GM21528 (cell line): ENCODE measurements at regions not wholly inside any gene's neighbourhood (a gene's known extent, or its start where the extent isn't known, plus 50 kb on each side); places are given as distances from the start of the nearest gene placed in this dataset.
"Not testable (repeated sequence)": the region's sequence is repeated elsewhere in the genome, so short reads cannot be mapped to it uniquely, and the experiment has no call there.

Source experiments
- ATAC-seq: cut with Tn5 transposase; IDR thresholded peaks from one replicate; pipeline ENCODE4 v1.9.1; 2021; ENCODE audit warnings: mild to moderate bottlenecking, moderate library complexity; ENCODE audit not compliant: unreplicated experiment, low FRiP score

DNA sequence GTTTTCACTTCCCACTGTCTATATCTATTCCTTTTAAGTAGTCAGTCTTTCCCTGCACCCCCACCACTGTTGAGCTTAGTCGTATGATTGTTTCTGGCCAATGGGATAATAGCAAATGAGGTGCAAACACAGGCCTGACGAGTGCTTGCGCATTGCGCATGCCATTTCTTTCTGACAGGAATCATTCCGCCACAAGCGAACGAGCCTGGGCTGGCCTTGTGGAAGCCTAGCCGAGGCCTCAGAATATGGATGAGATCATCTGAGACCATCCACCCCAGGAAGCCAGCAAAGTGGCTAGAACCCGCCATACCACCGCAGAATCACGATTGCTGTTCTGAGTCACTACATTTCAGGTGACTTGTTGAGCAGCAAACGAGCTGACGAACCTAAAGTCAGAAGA is 52.2 kb upstream of the PRL start:
- no peak for ATAC-seq

DNA sequence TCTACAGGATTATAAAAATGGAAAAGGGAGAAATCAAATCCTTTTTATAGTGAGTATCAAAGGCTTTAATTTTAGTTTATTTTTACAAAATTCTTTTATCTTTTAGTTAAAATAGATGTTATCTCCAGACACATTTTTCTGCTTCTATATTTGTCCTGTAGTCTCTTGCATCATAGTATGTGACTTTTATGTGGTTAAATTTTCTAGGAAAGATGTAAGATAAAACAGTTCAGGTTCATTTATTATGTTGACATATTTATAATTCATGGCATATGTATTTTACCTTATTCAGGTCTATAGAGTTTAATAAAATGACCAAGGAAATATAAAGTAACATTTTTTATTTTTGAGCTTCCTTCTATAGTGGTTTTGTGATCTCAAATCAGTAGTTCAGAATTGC is 52.7 kb upstream of the PRL start:
- no peak for ATAC-seq

DNA sequence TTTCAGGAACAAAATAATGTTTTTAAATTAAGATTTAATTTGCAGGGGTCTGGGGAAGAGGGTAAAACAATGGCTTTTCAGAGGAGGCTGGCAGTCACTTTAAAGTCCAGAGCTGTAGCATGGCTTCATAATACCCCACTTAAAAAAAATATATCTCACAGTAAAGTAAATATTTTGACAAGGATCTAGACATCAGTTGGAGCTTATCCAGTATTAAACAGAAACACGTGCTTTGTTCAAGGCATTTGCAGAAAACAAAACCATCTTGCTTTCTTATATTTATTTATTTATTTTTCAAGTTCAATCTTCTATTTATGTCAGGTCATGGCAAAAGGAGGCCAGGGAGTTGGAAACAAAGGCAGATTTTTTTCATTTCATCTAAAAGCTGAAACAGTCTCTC is 53.3 kb upstream of the PRL start:
- ATAC-seq = no peak

GRCh38 chr6:22353101-22353500 is 56.3 kb upstream of the PRL start:
- no peak for ATAC-seq

DNA sequence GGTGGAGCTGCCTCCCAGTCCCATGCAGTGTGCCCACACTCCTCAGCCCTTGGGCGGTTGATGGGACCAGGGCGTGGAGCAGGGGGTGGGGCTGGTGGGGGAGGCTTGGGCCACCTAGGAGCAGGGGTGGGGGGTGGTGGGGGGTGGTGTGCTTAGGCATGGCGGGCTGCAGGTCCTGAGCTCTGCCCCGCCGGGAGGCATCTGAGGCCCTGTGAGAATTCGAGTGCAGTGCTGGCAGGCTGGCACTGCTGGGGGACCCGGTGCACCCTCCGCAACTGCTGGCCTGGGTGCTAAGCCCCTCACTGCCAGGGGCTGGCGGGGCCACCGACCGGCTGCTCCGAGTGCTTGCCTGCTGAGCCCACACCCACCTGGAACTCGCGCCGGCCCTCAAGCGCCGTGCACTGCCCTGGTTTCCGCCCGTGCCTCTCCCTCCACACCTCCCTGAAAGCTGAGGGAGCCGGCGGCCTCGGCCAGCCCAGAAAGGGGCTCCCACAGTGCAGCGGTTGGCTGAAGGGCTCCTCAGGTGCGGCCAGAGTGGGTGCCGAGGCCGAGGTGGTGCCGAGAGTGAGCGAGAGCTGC is 59.6 kb upstream of the PRL start:
- no peak for ATAC-seq

DNA sequence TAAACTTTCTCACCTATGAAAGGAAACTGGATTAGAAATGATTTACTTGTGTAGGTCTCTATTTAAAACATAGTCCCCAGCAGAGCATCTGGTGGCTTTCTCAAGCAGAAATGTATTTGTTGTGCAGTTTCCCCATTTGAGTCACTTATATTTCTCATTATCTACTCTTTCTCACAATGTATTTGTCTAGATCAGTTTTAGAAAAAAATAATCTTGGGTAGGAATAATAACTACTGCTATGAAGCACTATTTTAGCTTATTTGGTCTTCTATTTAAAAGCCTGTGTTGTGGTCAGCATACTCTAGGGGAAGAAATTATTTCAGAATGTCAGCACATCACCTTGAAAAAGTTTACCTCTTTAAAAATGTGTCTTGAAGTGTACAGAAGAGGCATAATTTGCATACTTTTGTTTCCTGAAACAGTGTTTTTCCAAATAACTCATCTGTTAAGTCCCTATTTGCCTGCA is 60.9 kb upstream of the PRL start:
- peak; percentile 70 for ATAC-seq

DNA sequence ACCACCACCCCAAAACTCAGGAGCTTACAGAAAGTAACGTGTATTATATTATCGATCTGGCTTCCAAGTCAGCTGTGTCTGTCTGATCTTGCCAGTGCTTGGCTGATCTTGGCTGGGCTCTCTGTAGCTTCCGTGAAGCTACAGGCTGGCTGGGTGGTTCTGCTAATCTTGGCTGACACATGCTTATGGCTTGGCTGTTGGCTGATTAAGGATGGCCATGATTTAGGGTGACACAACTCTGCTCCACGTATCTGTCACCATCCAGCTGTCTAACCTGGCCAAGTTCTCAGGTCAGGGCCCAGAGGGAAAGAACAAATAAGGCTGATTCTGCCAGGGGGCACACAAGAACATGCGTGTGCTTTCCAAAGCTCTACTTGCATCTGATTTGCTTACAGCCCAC is 64.7 kb upstream of the PRL start:
- no peak for ATAC-seq

DNA sequence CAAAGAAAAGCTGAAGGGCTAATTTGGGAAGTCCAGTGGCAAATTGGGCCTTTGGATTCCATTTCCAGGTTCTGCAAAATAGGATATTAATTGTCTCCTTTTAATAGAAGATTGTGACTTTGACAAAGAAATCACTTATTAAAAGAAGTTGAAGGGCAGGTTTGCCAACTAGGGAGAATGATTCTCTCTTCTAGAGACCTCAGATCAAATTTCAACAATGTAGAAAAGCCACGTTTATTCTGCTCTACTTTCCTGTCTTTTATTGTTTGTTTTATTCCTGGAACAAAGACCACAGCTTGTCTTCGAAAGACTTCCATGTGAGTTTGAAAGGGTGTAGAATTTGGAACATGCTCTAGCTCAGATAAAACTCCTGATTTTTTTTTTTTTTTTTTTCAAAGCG is 65.5 kb upstream of the PRL start:
- no peak for ATAC-seq

DNA sequence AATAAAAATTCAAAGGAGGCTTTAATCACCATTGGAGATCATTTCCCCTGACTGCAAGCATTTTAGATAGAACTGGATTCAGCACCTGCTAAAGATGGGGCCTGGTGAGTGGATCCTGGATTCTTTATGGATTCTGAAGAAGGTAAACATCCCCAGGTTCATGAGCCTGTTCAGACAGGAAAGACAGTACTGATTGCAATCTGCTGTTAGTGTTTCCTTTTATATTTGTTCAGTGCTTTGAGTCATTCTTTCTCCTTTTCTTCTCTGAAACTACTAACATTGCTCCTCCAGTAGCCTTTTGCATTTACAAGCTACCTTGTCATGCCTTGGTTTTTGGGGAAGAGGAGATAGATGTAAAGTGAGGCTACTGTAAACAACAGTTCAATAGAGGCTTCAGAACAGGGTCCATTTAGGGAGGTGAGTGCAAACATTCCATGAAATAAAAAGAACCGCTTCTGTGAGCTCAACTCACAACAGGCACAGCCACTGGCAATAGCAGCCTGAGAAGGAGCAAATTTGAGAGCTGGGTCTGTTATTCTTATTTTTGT is 66.4 kb upstream of the PRL start:
- no peak for ATAC-seq

GRCh38 chr6:22363714-22364239 is 66.9 kb upstream of the PRL start:
- ATAC-seq = no peak

DNA sequence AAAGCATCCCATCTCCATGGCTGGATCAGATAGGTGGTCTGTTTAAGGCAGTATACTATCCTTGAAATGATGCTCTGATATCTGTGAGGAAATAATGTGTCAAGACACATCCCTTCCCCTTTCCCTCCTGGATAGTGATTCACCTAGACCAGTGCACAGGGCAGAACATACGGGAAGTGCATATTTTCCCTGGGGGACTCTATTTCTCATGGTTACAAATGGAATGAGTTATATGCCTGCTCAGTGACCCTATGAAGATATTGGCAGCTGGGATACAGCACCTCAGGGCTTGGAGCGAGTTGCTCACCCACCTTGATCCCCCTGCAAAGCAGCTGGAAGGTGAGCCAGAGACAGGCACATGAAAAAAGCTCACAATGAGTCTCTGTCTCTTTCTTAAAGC is 67.5 kb upstream of the PRL start:
- ATAC-seq = no peak

- no peak for ATAC-seq
These were observed 69.4 kb upstream of the PRL start for GRCh38 chr6:22366214-22366613.

DNA sequence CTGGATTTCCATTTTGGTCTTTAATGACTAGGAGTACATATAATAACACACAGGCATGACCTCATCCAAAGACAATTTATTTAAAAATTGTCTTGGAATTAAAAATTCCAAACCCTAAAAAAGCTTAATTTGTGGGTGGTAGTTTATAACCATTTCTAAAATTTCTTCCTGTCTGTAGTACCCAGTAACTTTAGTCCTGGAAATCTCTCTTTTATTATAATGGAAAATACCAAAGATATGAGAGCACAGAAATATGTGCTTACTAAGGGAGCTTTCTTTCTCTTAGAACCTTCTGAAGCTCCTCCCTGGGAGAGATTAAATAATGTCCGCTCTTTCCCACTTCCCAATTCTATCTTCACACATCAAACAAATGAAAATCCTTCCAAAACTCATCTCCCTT is 70.5 kb upstream of the PRL start:
- ATAC-seq = no peak

DNA sequence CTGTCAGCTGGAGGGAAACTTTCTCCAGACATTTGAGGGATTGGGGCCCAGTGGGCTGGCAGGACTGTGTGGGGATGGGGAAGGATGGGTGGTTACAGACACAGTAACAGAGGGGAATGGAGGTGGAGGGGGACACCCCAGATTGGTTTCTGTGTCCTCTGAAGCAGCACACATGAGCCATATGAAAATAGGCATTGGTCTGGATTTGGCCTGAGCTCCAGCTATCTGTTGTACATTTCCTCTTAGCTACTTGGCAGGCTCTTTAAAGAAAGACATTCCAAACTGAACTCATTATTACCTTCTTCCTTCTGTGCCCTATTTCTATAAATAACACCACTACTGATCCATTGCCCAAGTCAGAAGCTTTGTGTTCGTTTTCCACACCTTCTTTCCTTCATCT is 72.0 kb upstream of the PRL start:
- no peak for ATAC-seq

DNA sequence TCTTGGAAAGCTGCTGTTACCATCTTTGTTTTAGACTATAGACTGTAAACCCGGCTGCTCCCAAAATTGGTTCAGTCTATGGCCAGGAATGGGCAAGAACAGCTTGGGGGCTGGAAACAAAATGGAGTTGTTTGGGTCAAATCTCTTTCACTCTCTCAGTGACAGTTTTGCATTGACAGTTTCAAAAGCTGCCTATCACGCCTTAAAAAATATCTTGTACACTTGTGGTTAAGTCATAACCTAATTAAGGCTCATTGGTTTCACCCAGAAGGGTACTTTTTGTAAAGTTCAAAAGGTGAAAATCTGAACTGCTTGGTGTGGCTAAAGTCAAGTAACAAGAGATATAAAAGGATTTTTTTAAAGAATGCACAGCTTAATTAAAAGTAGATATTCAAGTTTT is 76.1 kb upstream of the PRL start:
- peak; percentile 82 for ATAC-seq

GRCh38 chr6:22374950-22375349 is 78.1 kb upstream of the PRL start:
- ATAC-seq = not testable (repeated sequence)

- not testable (repeated sequence) for ATAC-seq
These were observed 79.5 kb upstream of the PRL start for GRCh38 chr6:22376293-22376692.

- not testable (repeated sequence) for ATAC-seq
These were observed 81.7 kb upstream of the PRL start for GRCh38 chr6:22378536-22378935.

GRCh38 chr6:22380236-22380635 is 83.4 kb upstream of the PRL start:
- ATAC-seq = no peak

DNA sequence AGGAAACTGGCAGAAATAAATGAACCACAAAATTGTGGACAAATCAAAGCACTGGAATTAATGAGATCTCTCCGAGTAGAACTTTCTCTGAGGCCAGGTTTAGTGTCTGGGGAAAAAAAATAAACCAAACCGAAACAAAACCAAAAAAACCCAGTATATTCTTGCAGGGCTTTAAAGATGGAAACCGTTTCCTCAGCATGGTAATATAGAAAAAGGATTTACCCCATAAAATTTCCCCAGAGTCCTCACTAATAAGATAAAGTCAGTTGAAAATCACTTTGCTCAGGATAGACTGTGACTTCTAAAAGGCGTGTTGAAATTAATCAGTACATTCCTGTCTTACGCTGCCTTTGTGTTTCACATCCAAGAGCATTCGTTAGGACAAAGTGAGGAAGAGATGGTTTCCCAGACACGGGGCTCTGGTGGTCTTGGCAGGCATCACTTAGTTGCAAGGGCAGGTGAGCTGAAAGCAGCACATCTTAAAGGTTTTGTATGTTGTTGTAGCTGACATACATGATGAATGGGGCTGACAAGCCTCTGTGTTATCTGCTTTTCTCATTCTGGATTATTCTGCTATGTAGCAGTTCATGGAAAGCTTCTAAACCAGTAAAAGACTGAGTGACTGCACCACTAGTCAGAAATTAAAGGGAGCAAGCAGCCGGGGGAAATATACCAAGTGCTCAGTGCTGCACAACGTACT is 85.2 kb upstream of the PRL start:
- no peak for ATAC-seq

GRCh38 chr6:22383016-22383415 is 86.2 kb upstream of the PRL start:
- no peak for ATAC-seq

- ATAC-seq = no peak
These were observed 95.9 kb upstream of the PRL start for GRCh38 chr6:22392711-22393110.
